ENCODE measurements at regions not wholly inside any gene's neighbourhood (a gene's known extent, or its start where the extent isn't known, plus 50 kb on each side); places are given as distances from the start of the nearest gene placed in this dataset.

DNA sequence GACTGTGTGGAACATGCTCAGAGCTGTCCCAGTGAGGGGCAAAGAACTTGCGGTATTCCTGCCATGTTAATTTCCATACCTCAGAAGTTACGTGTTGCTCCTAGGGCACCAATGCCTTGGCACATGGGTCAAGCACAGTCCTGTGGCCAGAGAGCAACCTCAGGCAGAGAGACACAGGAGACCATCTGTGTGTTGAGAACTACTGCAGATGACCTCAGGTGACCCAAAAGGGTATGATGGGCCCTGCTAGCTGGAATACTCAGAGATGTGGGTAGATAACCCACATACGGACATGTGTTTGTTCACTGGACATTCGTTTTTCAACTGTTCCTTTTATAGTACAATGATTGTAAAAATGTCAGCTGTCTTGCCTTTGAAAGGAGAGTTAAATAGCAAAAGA is 71.5 kb upstream of the BMP2 start:
- no peak for TF ChIP-seq POLR2A (IDR thresholded peaks at IDR 0.05; ENCODE audit: low read depth, low read length)
- TF ChIP-seq POLR2AphosphoS5 (IDR thresholded peaks at IDR 0.05; ENCODE audit: low read depth, low read length) = no peak
- no peak for TF ChIP-seq TAF1 (IDR thresholded peaks at IDR 0.05; ENCODE audit: low read depth, low read length)
- no peak for TF ChIP-seq SPI1 (IDR thresholded peaks at IDR 0.05; ENCODE audit: low read depth, low read length)
- no peak for TF ChIP-seq POU2F2 (IDR thresholded peaks at IDR 0.05; ENCODE audit: low read depth, low read length)
- TF ChIP-seq PAX5 (IDR thresholded peaks at IDR 0.05; ENCODE audit: insufficient read depth, low read length, severe bottlenecking) = no peak

Data from GM12891 (cell line).